GM19099 (cell line): ENCODE measurements at regions not wholly inside any gene's neighbourhood (a gene's known extent, or its start where the extent isn't known, plus 50 kb on each side); places are given as distances from the start of the nearest gene placed in this dataset.

ENCODE experiments used
- POLR2A ChIP-seq: IDR thresholded peaks from 3 replicates; pipeline ENCODE4 v1.6.1; 2011; ENCODE audit warnings: low read depth; ENCODE audit not compliant: insufficient read length; ENCODE audit errors: extremely low read depth

DNA sequence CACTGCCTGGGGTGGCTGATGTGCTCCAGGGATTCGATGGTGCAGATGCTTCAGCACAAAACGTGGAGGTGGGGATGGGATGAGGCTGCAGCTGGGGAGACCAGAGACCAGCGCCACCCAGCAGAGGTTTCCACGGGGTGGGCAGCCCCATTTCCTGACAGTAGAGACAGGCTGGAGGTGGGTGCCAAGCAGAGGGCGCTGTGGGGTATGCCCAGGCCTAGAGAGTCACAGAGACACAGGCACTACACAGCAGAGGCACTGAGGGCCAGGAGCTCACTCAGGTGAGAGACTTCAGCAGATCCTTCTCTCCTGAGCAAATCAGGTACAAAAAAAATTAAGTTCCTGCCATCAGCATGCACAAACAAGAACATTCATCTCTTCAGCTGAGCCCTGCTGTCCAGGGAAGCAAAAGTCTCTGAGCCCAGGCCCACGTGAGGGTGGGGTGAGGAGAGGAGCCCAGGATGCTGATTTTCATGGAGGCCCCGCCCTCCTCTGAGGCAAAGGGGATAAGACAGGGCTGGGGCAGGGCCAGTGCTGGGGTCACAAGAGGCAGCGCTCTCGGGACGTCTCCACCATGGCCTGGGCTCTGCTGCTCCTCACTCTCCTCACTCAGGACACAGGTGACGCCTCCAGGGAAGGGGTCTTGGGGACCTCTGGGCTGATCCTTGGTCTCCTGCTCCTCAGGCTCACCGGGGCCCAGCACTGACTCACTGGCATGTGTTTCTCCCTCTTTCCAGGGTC lies 53.1 kb downstream of the GGTLC2 start:
- no peak for TF ChIP-seq POLR2A

DNA sequence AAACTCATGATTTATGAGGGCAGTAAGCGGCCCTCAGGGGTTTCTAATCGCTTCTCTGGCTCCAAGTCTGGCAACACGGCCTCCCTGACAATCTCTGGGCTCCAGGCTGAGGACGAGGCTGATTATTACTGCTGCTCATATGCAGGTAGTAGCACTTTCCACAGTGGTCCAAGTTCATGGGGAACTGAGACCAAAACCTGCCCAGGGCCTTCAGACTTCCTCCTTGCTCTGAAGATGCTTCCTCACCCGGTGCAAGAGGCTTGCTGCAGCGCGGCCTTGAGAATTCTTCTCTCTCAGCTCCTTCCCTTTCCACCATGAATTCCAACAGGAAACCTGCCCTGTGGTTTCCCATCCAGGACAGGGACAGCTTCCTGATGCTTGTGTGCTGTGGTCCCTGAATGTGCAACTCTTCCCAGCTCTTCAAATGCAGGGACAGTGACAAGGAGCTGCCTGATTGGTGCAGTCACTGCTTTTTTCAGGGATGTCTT lies 53.9 kb downstream of the GGTLC2 start:
- TF ChIP-seq POLR2A = no peak

DNA sequence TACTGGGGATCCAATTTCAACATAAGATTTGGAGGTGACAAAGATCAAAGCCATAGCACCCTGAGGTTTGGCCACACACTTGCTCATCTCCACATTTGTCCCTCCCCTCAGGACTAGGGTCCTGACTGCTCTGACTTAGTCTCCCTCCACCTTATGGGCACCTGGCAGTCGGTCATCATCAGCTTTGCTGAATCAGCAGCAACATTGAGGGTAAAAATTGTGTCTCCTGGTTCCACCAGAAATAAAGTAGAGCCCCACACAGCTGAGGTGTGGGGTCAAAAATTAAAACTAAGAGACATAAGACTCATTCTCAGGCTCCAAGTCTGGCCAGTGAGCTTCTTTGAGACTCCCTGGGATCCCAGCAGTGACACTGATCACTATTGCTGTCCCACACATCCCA lies 56.2 kb downstream of the GGTLC2 start:
- TF ChIP-seq POLR2A = no peak

DNA sequence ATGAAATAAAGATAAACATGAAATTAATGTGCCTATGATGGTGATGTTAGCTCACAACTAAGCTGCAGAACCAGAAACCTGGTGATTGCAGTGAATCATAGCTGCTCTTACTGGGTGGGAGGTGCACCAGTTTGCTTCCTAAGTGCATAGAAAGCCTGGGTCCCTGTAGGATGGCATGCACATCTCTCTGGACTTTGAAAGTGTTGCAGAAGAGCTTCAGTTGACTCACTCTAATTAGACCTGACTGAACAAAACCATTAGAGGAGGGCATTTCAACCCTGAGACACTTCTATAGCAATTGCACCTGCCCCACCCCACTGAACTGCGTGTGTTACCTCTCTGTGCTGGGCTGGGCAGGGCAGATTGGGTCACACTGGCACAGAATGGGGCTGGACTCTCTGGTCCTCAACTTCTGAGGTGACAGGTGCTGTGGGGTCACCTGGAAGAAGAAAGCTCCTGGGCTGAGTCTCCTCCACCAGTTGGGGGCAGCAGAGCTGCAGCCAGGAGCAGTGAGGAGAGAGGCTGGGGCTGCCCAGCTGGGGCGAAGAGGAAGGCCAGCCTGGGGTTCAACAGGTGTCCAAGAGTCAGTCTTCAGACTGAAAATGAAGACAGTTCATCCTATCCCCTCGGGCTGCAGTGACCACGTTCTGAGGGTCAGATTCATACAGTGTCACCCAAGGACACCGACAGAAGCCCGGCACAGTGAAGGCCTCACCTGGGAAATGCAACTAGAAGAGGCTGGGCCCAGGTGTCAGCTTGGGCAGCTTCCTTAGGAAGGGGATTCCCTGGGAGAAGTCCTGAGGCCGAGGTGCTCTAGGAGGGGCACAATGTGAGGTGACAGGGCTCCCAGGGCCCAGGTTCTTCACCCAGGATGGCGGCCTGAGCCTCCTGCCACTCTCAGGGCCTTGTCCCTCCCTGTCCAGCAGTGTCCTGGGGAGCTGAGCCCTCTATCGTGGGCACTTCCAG lies 58.1 kb downstream of the GGTLC2 start:
- no peak for TF ChIP-seq POLR2A

DNA sequence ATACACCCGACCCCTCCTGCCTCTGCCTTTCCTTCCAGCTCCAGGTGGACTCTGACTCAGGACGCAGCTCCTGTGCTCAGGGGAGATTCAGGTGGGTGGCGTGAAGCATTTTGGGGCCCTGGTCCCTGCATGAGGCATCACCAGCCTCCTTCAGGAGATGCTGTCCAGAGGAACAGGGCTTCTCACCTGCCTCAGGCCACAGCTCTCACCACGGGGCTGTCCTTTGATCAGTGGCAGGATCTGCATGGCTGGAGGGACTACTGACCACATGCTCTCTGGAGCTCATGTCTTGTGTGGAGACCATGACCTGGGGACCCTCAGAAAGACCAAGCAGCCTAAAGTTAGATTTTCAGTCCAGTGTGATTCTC lies 58.8 kb downstream of the GGTLC2 start:
- TF ChIP-seq POLR2A = no peak

DNA sequence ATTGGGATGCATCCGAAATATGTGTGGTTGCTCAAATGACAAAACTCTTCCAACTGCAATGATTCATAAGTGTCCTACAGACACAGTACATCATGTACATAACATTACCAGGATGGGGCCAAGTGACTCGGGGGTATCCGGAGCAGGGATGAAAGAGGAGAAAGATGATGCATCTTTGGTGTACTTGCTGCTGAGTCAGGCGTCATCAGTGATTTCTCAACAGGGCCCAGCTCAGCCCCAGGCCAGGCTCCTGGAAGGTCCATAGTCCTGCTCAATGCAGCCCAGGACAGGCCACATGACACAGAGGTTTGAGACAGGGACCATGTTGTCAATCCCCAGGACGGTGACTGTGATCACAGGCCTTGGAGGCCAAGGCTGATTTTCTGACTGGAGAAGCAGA lies 59.3 kb downstream of the GGTLC2 start:
- TF ChIP-seq POLR2A = no peak

DNA sequence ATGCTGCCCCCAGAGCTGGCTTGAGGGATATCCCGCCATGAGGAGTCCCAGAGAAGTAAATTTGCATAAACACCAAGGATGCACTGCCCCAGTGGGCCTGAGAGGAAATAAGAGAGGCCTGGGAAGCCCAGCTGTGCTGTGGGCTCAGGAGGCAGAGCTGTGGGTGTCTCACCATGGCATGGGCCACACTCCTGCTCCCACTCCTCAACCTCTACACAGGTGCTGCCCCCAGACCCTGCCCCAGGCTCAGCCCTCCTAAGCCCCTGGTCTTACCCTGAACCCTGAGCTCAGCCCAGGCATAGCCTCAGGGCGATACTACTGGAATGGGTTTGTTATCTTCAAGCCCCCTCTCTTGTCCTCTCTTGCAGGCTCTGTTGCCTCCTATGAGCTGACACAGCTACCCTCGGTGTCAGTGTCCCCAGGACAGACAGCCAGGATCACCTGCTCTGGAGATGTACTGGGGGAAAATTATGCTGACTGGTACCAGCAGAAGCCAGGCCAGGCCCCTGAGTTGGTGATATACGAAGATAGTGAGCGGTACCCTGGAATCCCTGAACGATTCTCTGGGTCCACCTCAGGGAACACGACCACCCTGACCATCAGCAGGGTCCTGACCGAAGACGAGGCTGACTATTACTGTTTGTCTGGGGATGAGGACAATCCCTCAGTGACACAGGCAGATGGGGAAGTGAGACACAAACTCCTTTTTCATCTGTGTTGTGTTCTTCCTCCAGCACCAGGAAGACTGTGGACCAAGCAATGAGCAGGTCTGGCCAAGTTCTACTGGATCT lies 59.9 kb downstream of the GGTLC2 start:
- no peak for TF ChIP-seq POLR2A

DNA sequence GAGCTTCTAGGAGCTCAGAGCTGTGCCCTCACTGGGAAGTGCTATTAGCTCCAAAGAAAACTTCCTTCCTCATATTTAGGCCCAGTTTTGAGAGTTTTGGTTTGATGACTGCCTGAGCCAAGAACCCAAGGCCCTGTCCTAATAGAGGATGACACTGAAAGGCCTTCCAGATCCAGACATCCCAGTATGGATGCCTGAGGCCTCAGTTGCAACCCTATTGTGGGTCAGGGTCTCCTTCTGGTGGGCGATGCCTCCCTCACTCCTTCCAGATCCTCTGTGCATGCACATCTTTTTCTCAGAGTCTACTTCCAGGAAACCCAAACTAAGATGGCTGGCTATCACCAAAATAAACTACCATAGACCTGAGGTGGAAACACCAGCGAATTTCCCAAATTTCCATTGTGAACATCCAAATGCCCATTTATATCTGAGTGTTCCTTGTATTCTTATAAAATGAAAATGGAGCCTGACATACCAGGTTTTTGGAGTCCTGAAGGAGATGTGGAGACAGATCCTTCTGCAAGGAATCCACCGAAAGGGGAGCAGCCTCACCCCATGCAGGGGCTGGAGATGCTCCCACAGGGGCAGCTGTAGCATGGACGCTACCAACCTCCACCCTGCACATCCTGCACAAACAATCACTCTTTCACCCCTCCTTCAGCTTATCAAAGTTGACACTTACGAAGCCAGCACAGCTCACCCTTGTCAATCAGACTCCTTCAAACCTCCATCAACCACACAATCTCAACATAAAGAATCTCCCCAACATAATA lies 61.1 kb downstream of the GGTLC2 start:
- no peak for TF ChIP-seq POLR2A

DNA sequence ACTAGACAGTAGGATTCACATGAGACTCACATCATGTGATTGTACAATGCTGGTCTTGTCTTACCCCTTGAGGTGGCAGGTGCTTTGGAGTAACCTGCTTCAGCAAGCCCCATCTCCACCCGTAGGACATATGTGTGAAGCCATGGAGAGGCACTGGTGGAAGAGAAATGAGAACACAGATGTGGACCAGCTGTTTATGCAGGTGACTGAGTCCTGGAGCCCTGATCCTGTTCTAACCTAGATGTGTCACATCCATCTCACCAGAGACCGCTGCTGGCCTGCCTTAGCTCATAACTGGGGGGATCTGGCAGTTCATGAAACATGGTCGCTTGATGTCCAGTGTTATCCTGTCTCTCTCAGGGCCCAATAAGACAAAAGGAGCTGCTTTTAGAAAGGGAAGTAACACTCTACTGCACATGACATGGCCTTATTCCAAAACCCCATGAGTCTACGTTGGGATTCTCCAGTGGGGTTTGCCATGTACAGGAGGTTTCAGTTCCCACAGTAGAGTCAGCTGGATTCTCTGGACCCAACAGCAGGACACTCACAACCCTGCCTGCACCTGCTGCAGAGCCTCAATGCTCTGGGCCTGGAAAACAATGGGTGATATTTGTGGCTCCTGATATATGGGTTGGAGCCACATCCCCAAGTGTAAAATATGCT lies 62.0 kb downstream of the GGTLC2 start:
- no peak for TF ChIP-seq POLR2A

DNA sequence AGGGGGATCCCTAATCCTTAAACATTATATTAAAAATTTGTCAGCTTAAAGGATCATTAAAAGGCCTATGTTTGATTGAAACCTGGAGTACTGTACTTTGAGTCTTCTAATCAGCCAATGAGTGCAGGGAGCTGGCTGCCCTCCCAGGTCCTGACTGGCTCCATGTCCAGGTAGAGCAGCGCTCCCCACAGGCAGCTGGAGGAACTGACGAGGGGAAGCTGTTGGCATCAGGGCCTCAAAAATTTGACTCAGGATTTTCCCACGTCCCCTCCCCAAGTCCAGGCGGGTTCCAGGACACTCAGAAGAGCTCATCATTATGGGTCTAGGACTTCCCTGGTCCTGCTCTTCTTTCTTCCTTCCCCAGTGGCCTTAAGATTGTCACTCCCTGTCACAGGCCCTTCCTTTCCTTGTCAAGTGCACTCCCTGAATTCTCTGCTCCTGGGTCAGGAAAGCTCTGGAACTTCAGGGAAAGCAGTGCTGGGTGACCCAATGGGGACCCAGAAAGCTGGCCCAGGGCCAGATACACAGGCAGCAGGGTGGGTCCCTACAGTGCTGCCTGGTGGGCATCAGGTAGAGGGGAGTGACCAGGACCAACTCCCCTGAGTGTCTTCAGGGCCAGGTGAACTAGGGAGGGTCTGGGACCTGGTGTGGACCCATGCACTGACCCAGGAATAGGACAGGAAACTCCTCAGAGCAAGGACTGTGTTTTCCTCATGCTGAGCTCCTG lies 65.5 kb downstream of the GGTLC2 start:
- no peak for TF ChIP-seq POLR2A

DNA sequence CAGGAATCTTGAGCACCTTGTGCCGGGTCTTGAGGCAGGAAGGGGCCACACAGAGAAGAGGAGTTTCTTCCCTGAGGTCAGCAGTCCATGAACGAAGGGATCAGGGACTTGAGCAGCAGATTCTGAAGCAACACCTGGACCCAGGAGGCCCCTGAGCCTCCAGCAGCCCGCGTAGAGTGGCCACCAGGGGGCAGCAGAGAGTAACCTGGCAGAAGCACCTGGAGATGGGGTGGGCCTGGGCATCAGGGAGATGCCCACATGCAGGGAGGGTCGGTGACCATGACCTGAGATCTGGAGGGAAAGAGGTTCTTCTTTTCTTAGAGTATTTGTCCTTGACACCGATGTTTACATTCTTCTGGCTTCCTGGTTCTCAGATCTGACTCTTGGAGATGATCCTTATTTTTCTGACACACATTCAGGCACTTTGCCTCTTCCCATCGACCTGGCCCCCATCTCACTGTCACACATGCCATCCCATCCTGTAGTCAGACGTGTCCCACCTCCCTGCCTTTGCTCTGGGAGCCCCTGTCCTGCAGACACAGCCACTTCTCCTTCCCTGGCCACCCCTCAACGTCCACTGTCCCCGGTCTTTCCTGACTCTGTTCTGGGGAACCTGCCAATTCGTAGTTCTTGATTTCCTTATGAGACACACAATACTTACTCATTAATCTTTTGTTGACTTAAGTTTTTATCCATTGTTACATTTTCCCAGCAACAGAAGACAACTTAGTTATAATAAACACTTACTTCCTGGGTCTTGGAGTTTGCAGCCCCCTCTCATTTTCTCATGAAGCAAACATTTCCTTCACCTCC lies 66.5 kb downstream of the GGTLC2 start:
- TF ChIP-seq POLR2A = no peak

DNA sequence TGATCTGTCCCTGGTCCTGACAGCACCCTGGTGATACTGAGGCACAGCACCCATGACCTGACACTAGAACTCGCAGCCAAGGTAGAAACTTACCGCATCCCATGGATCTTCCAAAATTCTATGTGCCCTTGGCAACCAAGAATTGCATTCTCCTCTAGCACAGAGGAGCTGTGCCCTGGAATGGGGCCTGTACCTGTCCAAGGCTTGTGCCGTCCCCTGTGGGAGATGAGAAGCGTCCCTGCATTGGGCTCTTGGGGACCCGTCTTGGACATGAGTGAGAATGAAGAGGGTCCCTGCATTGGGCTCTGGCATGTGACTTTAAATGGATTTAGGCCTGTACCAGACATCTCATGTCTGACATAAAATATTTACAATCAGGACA lies 67.1 kb downstream of the GGTLC2 start:
- TF ChIP-seq POLR2A = no peak
